Stimulated activated CD8-positive, alpha-beta memory T cell treated with anti-CD3 and anti-CD28 coated beads, Interleukin-7, amount 100 ng/mL, for 48 hours (primary cell): ENCODE measurements at regions not wholly inside any gene's neighbourhood (a gene's known extent, or its start where the extent isn't known, plus 50 kb on each side); places are given as distances from the start of the nearest gene placed in this dataset.
"Not testable (repeated sequence)": the region's sequence is repeated elsewhere in the genome, so short reads cannot be mapped to it uniquely, and the experiment has no call there.

Experiments
- DNase-seq, 2 donors: peaks; one replicate each; pipeline ENCODE4 v3.0.0-alpha.2; 2020; ENCODE audit warnings: low read depth in 1 of 2; ENCODE audit errors: extremely low read depth in 1 of 2

- not testable (repeated sequence) for DNase-seq
These were observed 109.8 kb downstream of the RNASET2 start for GRCh38 chr6:166846446-166847142.

- DNase-seq: no peak
These were observed 113.7 kb downstream of the RNASET2 start for GRCh38 chr6:166842607-166843006.

- DNase-seq: no peak
These were observed 115.1 kb downstream of the RNASET2 start for GRCh38 chr6:166841216-166841615.

- no peak for DNase-seq
These were observed 116.8 kb downstream of the RNASET2 start for GRCh38 chr6:166839569-166839968.

GRCh38 chr6:166838987-166839386 lies 117.4 kb downstream of the RNASET2 start:
- DNase-seq: no peak

- DNase-seq: no peak
These were observed 119.3 kb downstream of the RNASET2 start for GRCh38 chr6:166836785-166837718.

GRCh38 chr6:166834049-166834448 lies 122.3 kb downstream of the RNASET2 start:
- no peak for DNase-seq

- no peak for DNase-seq
These were observed 125.4 kb downstream of the RNASET2 start for GRCh38 chr6:166830891-166831363.

- DNase-seq: peak in 1 of 2 donors; percentile 22
These were observed 126.0 kb downstream of the RNASET2 start for GRCh38 chr6:166830185-166830890.

- no peak for DNase-seq
These were observed 130.1 kb downstream of the RNASET2 start for GRCh38 chr6:166826264-166826663.

- no peak for DNase-seq
These were observed 130.7 kb downstream of the RNASET2 start for GRCh38 chr6:166825553-166826145.

- no peak for DNase-seq
These were observed 131.5 kb downstream of the RNASET2 start for GRCh38 chr6:166824880-166825250.

GRCh38 chr6:166824146-166824879 lies 132.0 kb downstream of the RNASET2 start:
- no peak for DNase-seq

- no peak for DNase-seq
These were observed 133.7 kb downstream of the RNASET2 start for GRCh38 chr6:166822609-166823008.

- no peak for DNase-seq
These were observed 135.9 kb downstream of the RNASET2 start for GRCh38 chr6:166820483-166820882.

- DNase-seq: no peak
These were observed 136.3 kb downstream of the RNASET2 start for GRCh38 chr6:166820070-166820469.

GRCh38 chr6:166815629-166816028 lies 140.7 kb downstream of the RNASET2 start:
- DNase-seq: no peak

GRCh38 chr6:166814390-166814789 lies 142.0 kb downstream of the RNASET2 start:
- DNase-seq: no peak

GRCh38 chr6:166813461-166813860 lies 142.9 kb downstream of the RNASET2 start:
- no peak for DNase-seq

- no peak for DNase-seq
These were observed 145.5 kb downstream of the RNASET2 start for GRCh38 chr6:166810864-166811263.
